Spleen (tissue), 11 donors: ENCODE measurements at regions not wholly inside any gene's neighbourhood (a gene's known extent, or its start where the extent isn't known, plus 50 kb on each side); places are given as distances from the start of the nearest gene placed in this dataset.

Experiments used
- DNase-seq: peaks from one replicate; pipeline ENCODE4 v3.0.0-alpha.2; 2020
- H3K27ac ChIP-seq, 8 donors: fragments of 200-600 bp; sonication (generic) in 7 of 8; 1 replicate in 4 of 8; 2 replicates in 4 of 8; pipeline versions ENCODE4 v1.5.0 to v1.8.0; 2016 to 2021; ENCODE audit warnings: inconsistent platforms in 4 of 8, mild to moderate bottlenecking in 4 of 8, moderate library complexity in 1 of 8
- H3K27me3 ChIP-seq, 7 donors: fragments of 200-600 bp; sonication (generic) in 6 of 7; replicated peaks in 1 of 7; 1 replicate in 4 of 7; 2 replicates in 3 of 7; pipeline versions ENCODE4 v1.5.0 to v1.8.0; 2016 to 2021; ENCODE audit warnings: inconsistent platforms in 3 of 7, mild to moderate bottlenecking in 1 of 7
- H3K36me3 ChIP-seq, 6 donors: fragments of 200-600 bp; sonication (generic) in 5 of 6; 1 replicate in 4 of 6; 2 replicates in 2 of 6; pipeline versions ENCODE4 v1.5.0 to v1.8.0; 2016 to 2021; ENCODE audit warnings: inconsistent platforms in 2 of 6
- H3K4me1 ChIP-seq, 6 donors: fragments of 200-600 bp; sonication (generic) in 5 of 6; 1 replicate in 3 of 6; 2 replicates in 3 of 6; pipeline versions ENCODE4 v1.5.0 to v1.8.0; 2016 to 2021; ENCODE audit warnings: inconsistent platforms in 3 of 6
- H3K4me3 ChIP-seq, 8 donors: fragments of 200-600 bp; sonication (generic) in 7 of 8; 1 replicate in 4 of 8; 2 replicates in 4 of 8; pipeline versions ENCODE4 v1.5.0 to v1.8.0; 2016 to 2021; ENCODE audit warnings: inconsistent platforms in 4 of 8, mild to moderate bottlenecking in 4 of 8, moderate library complexity in 2 of 8
- H3K9me3 ChIP-seq, 8 donors: fragments of 200-600 bp; sonication (generic) in 7 of 8; 1 replicate in 4 of 8; 2 replicates in 4 of 8; pipeline versions ENCODE4 v1.5.0 to v1.8.0; 2016 to 2021; ENCODE audit warnings: inconsistent platforms in 4 of 8
- CTCF ChIP-seq, 11 experiments: fragments of 200-600 bp in 7 of 11; fragments of 450-650 bp in 4 of 11; sonication (generic) in 4 of 11; IDR thresholded peaks in 8 of 11; conservative IDR thresholded peaks in 3 of 11; 1 replicate in 7 of 11; 2 replicates in 4 of 11; pipeline versions ENCODE4 v1.4.0 to v1.8.0; 2016 to 2021; ENCODE audit warnings: antibody characterized with exemption in 11 of 11, inconsistent platforms in 4 of 11, mild to moderate bottlenecking in 1 of 11
- POLR2A ChIP-seq, 3 donors: fragments of 450-650 bp; IDR thresholded peaks; one replicate each; pipeline ENCODE4 v1.5.1; 2017; ENCODE audit warnings: antibody characterized with exemption in 3 of 3, mild to moderate bottlenecking in 1 of 3
- POLR2AphosphoS5 ChIP-seq, 3 donors: sonication (generic); formaldehyde crosslinking; IDR thresholded peaks; one replicate each; pipeline ENCODE4 v1.5.1; 2017; ENCODE audit warnings: antibody characterized with exemption in 3 of 3
- WGBS, 5 donors: extraction: QIAGEN DNeasy Blood & Tissue Kit in 3 of 5; methylation state at CpG; one replicate each; pipeline versions ENCODE4 v1.1.5 to v1.1.7; 2013 to 2018; 5-methylcytosine and 5-hydroxymethylcytosine counted together
- intact Hi-C: fragments of 100-400 bp; cut with DNase I; formaldehyde crosslinking; loops from one replicate; pipeline ENCODE4 v1.15.0; 2023; ENCODE audit warnings: low total_unique reads
- donor health status: healthy with polysubstance abuse.
- donor health status: DM: no; HTN: no; CAD: no; lungs with moderate emphysema.
- donor health status: DM: no; HTN: no; CAD: no.
- donor health status: Bipolar disorder and iron deficiency.
- donor health status: healthy.
- donor health status: DM: no; HTN: no; CAD: no.
- donor health status: DM: yes; HTN: yes; CAD: no.

- no peak for DNase-seq
- intact Hi-C loops: no loop called here
- Histone ChIP-seq H3K27ac (no peak overlapping the region), H3K9me3 (no peaks in the 10 kb centered on the region), H3K4me1 (peaks cover 5 to 26% (median 19%) of the 10 kb centered on the region in 6 donors), H3K27me3 (no peaks in the 10 kb centered on the region), H3K4me3 (no peak overlapping the region), H3K36me3 (no peaks in the 10 kb centered on the region)
- TF ChIP-seq CTCF (IDR thresholded peaks at IDR 0.05 in 8 of 11, conservative IDR thresholded peaks at IDR 0.05 in 3 of 11) (no peak), POLR2AphosphoS5 (IDR thresholded peaks at IDR 0.05) (no peak), POLR2A (IDR thresholded peaks at IDR 0.05) (no peak)
- WGBS, 5 donors: 90 to 95% (median 92%) methylated on average over 4 of the region's 4 CpGs
Observed at GRCh38 chr1:193421487-193421886, 235.1 kb upstream of the B3GALT2 start.

- intact Hi-C loops: no loop called here
- Histone ChIP-seq H3K27me3 (no peaks in the 10 kb centered on the region), H3K27ac (no peak overlapping the region), H3K4me3 (no peak overlapping the region), H3K4me1 (peaks cover 5 to 26% (median 19%) of the 10 kb centered on the region in 6 donors), H3K9me3 (no peaks in the 10 kb centered on the region), H3K36me3 (no peaks in the 10 kb centered on the region)
- TF ChIP-seq POLR2AphosphoS5 (IDR thresholded peaks at IDR 0.05): no peak
- no peak for TF ChIP-seq CTCF (IDR thresholded peaks at IDR 0.05 in 8 of 11, conservative IDR thresholded peaks at IDR 0.05 in 3 of 11)
- TF ChIP-seq POLR2A (IDR thresholded peaks at IDR 0.05): no peak
- WGBS, 5 donors: 89 to 100% (median 97%) methylated on average over 1 of the region's 1 CpG
- DNase-seq: no peak
Observed at GRCh38 chr1:193419295-193419694, 232.9 kb upstream of the B3GALT2 start.

- TF ChIP-seq CTCF (IDR thresholded peaks at IDR 0.05 in 8 of 11, conservative IDR thresholded peaks at IDR 0.05 in 3 of 11): no peak
- no peak for TF ChIP-seq POLR2A (IDR thresholded peaks at IDR 0.05)
- no peak for TF ChIP-seq POLR2AphosphoS5 (IDR thresholded peaks at IDR 0.05)
- 35 to 46% (median 40%) methylated on average over 3 of the region's 3 CpGs for WGBS, 5 donors
- peak overlapping the region in 7 of 8 donors; percentile 41 to 65 (median 61) for H3K27ac ChIP-seq
- H3K36me3 ChIP-seq: no peaks in the 10 kb centered on the region
- DNase-seq: no peak
- no peaks in the 10 kb centered on the region for H3K9me3 ChIP-seq
- peak overlapping the region; percentile 6 to 66 (median 28) for H3K4me3 ChIP-seq
- H3K4me1 ChIP-seq: peaks cover 5 to 26% (median 19%) of the 10 kb centered on the region in 6 donors
- no peaks in the 10 kb centered on the region for H3K27me3 ChIP-seq
- intact Hi-C loops: no loop called here
Observed at GRCh38 chr1:193418745-193419058, 232.3 kb upstream of the B3GALT2 start.

GRCh38 chr1:193417945-193418744 lies 231.7 kb upstream of the B3GALT2 start:
- WGBS, 5 donors: 26 to 47% (median 27%) methylated on average over 4 of the region's 4 CpGs
- TF ChIP-seq POLR2A (IDR thresholded peaks at IDR 0.05): no peak

More at GRCh38 chr1:193417945-193418744, 231.7 kb upstream of the B3GALT2 start:
- intact Hi-C loops: no loop called here
- DNase-seq: no peak
- peak overlapping the region; percentile 6 to 66 (median 28) for H3K4me3 ChIP-seq
- H3K36me3 ChIP-seq: no peaks in the 10 kb centered on the region
- H3K9me3 ChIP-seq: no peaks in the 10 kb centered on the region
- peak overlapping the region in 7 of 8 donors; percentile 41 to 65 (median 61) for H3K27ac ChIP-seq
- no peaks in the 10 kb centered on the region for H3K27me3 ChIP-seq
- H3K4me1 ChIP-seq: peaks cover 5 to 26% (median 19%) of the 10 kb centered on the region in 6 donors
